Right lobe of liver (tissue), 4 donors: ENCODE measurements at regions not wholly inside any gene's neighbourhood (a gene's known extent, or its start where the extent isn't known, plus 50 kb on each side); places are given as distances from the start of the nearest gene placed in this dataset.

ENCODE experiments used
- POLR2A ChIP-seq: fragments of 450-650 bp; IDR thresholded peaks from one replicate; pipeline ENCODE4 v1.6.1; 2017; ENCODE audit warnings: antibody characterized with exemption, mild to moderate bottlenecking
- TF ChIP-seq, protein P1 (sequence below), 4 donors: fragments of 200-600 bp in 3 of 4; fragments of 450-650 bp in 1 of 4; IDR thresholded peaks; one replicate each; pipeline versions ENCODE4 v1.5.1 to v1.8.0; 2016 to 2022; ENCODE audit warnings: antibody characterized with exemption in 4 of 4, mild to moderate bottlenecking in 2 of 4
- donor health status: DM: no; HTN: no; CAD: no.
- donor health status: DM: no; HTN: no; CAD: no.
- donor health status: DM: no; HTN: yes; CAD: no.

DNA sequence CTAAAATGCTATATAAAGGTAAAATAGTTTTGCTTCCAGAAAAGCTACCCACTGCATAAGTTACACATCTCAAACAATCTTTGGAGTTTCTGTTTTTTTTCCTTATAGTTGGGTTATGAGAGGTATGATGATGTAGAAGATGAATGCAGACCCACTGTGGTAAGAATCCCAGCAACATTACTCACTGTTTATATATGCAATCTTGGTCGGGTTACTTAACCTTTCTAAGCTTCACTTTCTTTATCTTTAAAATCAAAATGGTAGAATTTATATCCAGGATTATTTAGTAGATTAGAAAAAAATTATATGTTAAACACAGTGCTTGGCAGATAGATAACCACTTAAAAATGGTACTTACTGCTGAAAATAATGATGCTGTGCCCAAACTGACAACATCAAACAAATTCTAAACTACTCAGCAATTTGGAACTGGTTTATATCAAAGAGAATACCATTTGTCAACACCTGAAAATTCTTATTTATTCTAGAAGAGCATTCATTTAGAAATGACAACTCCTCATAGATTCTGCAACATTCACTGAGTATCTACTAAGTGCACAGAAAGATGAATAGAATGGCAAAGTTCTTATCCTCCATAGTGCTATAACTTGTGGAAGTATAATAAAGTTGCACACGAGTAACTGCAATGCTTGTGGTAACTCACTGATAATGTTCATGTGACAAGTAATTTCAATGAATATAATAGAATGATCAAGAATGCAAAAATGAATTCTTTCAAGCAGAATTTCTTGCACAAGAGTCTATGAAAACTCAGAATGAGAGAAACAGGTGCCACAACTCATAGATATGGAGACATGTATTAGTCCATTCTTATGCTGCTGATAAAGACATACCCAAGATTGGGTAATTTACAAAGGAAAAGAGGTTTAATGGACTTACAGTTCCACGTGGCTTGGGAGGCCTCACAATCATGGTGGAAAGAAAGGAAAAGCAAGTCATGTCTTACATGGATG, 129.0 kb upstream of the SLC7A14 start:
- TF ChIP-seq, protein P1, sequence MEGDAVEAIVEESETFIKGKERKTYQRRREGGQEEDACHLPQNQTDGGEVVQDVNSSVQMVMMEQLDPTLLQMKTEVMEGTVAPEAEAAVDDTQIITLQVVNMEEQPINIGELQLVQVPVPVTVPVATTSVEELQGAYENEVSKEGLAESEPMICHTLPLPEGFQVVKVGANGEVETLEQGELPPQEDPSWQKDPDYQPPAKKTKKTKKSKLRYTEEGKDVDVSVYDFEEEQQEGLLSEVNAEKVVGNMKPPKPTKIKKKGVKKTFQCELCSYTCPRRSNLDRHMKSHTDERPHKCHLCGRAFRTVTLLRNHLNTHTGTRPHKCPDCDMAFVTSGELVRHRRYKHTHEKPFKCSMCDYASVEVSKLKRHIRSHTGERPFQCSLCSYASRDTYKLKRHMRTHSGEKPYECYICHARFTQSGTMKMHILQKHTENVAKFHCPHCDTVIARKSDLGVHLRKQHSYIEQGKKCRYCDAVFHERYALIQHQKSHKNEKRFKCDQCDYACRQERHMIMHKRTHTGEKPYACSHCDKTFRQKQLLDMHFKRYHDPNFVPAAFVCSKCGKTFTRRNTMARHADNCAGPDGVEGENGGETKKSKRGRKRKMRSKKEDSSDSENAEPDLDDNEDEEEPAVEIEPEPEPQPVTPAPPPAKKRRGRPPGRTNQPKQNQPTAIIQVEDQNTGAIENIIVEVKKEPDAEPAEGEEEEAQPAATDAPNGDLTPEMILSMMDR (IDR thresholded peaks at IDR 0.05): no peak
- no peak for TF ChIP-seq POLR2A
